HCT116 (cell line): ENCODE measurements at regions not wholly inside any gene's neighbourhood (a gene's known extent, or its start where the extent isn't known, plus 50 kb on each side); places are given as distances from the start of the nearest gene placed in this dataset.

Experiments
- ATAC-seq: fragments of 200-7000 bp; cut with Tn5 transposase; 2 replicates; pipeline ENCODE4 v1.9.1; 2020; ENCODE audit warnings: mild to moderate bottlenecking, moderate library complexity
- BruUV-seq: library from RNA; stranded (reverse); fragments of 400-500 nt; replicated peaks from 2 replicates; lab custom pipeline; 2021; lab: Mats Ljungman, UMichigan
- CTCF ChIA-PET: fragments of 300-600 bp; sonication (Branson Sonifier 250); formaldehyde crosslinking; loops from one replicate; lab custom pipeline; 2021; ENCODE audit warnings: antibody characterized with exemption; lab: Charles Lee
- POLR2A ChIA-PET: fragments of 300-600, 350-600 bp; sonication (Branson Sonifier 250); formaldehyde crosslinking; loops from one replicate; lab custom pipeline; 2021; ENCODE audit warnings: antibody characterized with exemption; lab: Charles Lee
- RAD21 ChIA-PET, 2 experiments: fragments of 300-600 bp; sonication (Branson Sonifier 250); formaldehyde crosslinking; loops; one replicate each; lab custom pipeline; 2023; ENCODE audit warnings: low total read pairs in 2 of 2; ENCODE audit not compliant: uncharacterized antibody in 2 of 2, unreplicated experiment in 2 of 2, low non-redundant PET in 1 of 2; lab: Charles Lee
- DNase-seq: peaks from one replicate; pipeline ENCODE4 v3.0.0-alpha.2; 2010; ENCODE audit warnings: low read depth, low spot score
- H2AFZ ChIP-seq: fragments of 200-600 bp; shearing (Covaris generic), sonication (generic); 2 replicates; pipeline ENCODE4 v1.6.1; 2017; ENCODE audit warnings: low read depth, mixed run types, mixed read lengths, antibody characterized with exemption, low read length; ENCODE audit not compliant: poor library complexity, severe bottlenecking
- H3K27ac ChIP-seq: 2 replicates; pipeline ENCODE4 v1.5.1; 2012; ENCODE audit warnings: low read depth, low read length
- H3K27me3 ChIP-seq: fragments of 200-600 bp; sonication (generic); 2 replicates; pipeline ENCODE4 v1.6.1; 2016; ENCODE audit warnings: mixed run types, low read length, mixed read lengths; ENCODE audit not compliant: insufficient read depth
- H3K36me3 ChIP-seq, 2 experiments: fragments of 200-500 bp in 1 of 2; fragments of 200-600 bp in 1 of 2; sonication (Bioruptor generic) in 1 of 2; sonication (generic) in 1 of 2; 2 replicates each; pipeline versions ENCODE4 v1.5.1 to v1.6.1; 2014 to 2016; ENCODE audit warnings: low read length in 2 of 2, inconsistent platforms in 1 of 2, mixed read lengths in 1 of 2, mixed run types in 1 of 2; ENCODE audit not compliant: insufficient read depth in 2 of 2, control insufficient read depth in 1 of 2
- H3K4me1 ChIP-seq, 2 experiments: fragments of 200-600 bp in 1 of 2; sonication (generic) in 1 of 2; 2 replicates each; pipeline versions ENCODE4 v1.5.1 to v1.6.1; 2012 to 2017; ENCODE audit warnings: low read length in 2 of 2, inconsistent platforms in 1 of 2, mild to moderate bottlenecking in 1 of 2, mixed read lengths in 1 of 2, mixed run types in 1 of 2, moderate library complexity in 1 of 2; ENCODE audit not compliant: insufficient read depth in 2 of 2, control insufficient read depth in 1 of 2
- H3K4me2 ChIP-seq: fragments of 200-600 bp; sonication (generic); 2 replicates; pipeline ENCODE4 v1.6.1; 2017; ENCODE audit warnings: mixed run types, low read length, mixed read lengths
- H3K4me3 ChIP-seq, 2 experiments: fragments of 200-600 bp in 1 of 2; sonication (generic) in 1 of 2; replicated peaks in 1 of 2; 2 replicates each; pipeline ENCODE4 v1.5.1; 2011 to 2016; ENCODE audit warnings: low read length in 2 of 2, control low read depth in 1 of 2, low read depth in 1 of 2, mild to moderate bottlenecking in 1 of 2, mixed read lengths in 1 of 2, mixed run types in 1 of 2
- H3K79me2 ChIP-seq: fragments of 200-600 bp; sonication (generic); 2 replicates; pipeline ENCODE4 v1.6.1; 2017; ENCODE audit warnings: mild to moderate bottlenecking, mixed run types, low read length, moderate library complexity, mixed read lengths; ENCODE audit not compliant: insufficient read depth
- H3K9ac ChIP-seq: fragments of 200-600 bp; sonication (generic); 2 replicates; pipeline ENCODE4 v1.6.1; 2016; ENCODE audit warnings: low read length, mixed read lengths
- H3K9me2 ChIP-seq: fragments of 200-600 bp; sonication (generic), shearing (Covaris generic); 2 replicates; pipeline ENCODE4 v1.6.1; 2017; ENCODE audit warnings: mixed run types, mild to moderate bottlenecking, moderate library complexity; ENCODE audit not compliant: insufficient read depth
- H3K9me3 ChIP-seq, 2 experiments: fragments of 200-500 bp in 1 of 2; fragments of 200-600 bp in 1 of 2; sonication (Bioruptor generic) in 1 of 2; sonication (generic) in 1 of 2; 2 replicates each; pipeline ENCODE4 v1.6.1; 2014 to 2017; ENCODE audit warnings: low read length in 2 of 2, mixed read lengths in 2 of 2, inconsistent platforms in 1 of 2, low read depth in 1 of 2, mild to moderate bottlenecking in 1 of 2, mixed run types in 1 of 2, moderate library complexity in 1 of 2; ENCODE audit not compliant: control insufficient read depth in 1 of 2, insufficient read depth in 1 of 2
- H4K20me1 ChIP-seq: fragments of 200-600 bp; sonication (generic), shearing (Covaris generic); 2 replicates; pipeline ENCODE4 v1.6.1; 2017; ENCODE audit warnings: mixed run types, mild to moderate bottlenecking, moderate library complexity; ENCODE audit not compliant: insufficient read depth
- ELF1 ChIP-seq: IDR thresholded peaks from 2 replicates; pipeline ENCODE4 v1.6.1; 2012; ENCODE audit warnings: low read depth, borderline replicate concordance
- EZH2 ChIP-seq: fragments of 200-600 bp; sonication (generic); IDR thresholded peaks from 2 replicates; pipeline ENCODE4 v1.6.1; 2017; ENCODE audit warnings: antibody characterized with exemption, mixed run types
- JUND ChIP-seq: IDR thresholded peaks from 2 replicates; pipeline ENCODE4 v1.6.1; 2012
- POLR2AphosphoS5 ChIP-seq: IDR thresholded peaks from 2 replicates; pipeline ENCODE4 v1.6.1; 2011; ENCODE audit warnings: mild to moderate bottlenecking, low read depth, low read length, moderate library complexity
- SIN3A ChIP-seq: IDR thresholded peaks from 2 replicates; pipeline ENCODE4 v1.6.1; 2012; ENCODE audit warnings: low read depth
- SP1 ChIP-seq: IDR thresholded peaks from 2 replicates; pipeline ENCODE4 v1.6.1; 2012; ENCODE audit warnings: low read depth
- SRF ChIP-seq: IDR thresholded peaks from 2 replicates; pipeline ENCODE4 v1.6.1; 2012; ENCODE audit warnings: low read depth
- TCF7L2 ChIP-seq: IDR thresholded peaks from 2 replicates; pipeline ENCODE4 v1.7.0; 2011; ENCODE audit warnings: borderline replicate concordance, inconsistent platforms; ENCODE audit not compliant: insufficient read depth, insufficient read length; ENCODE audit errors: extremely low read depth
- YY1 ChIP-seq: IDR thresholded peaks from 2 replicates; pipeline ENCODE4 v1.6.1; 2011; ENCODE audit warnings: low read length, low read depth, moderate library complexity, mild to moderate bottlenecking; ENCODE audit not compliant: insufficient replicate concordance; ENCODE audit errors: extremely low read depth
- ZFX ChIP-seq: fragments of 450-650 bp; IDR thresholded peaks from 2 replicates; pipeline ENCODE4 v1.6.1; 2017
- ZNF274 ChIP-seq: fragments of 200-500 bp; sonication (Bioruptor generic); IDR thresholded peaks from 2 replicates; pipeline ENCODE4 v1.6.1; 2014; ENCODE audit warnings: mild to moderate bottlenecking, low read depth, low read length, inconsistent platforms
- intact Hi-C: fragments of 100-400 bp; cut with micrococcal nuclease; formaldehyde crosslinking; loops from 2 replicates; pipeline ENCODE4 v1.10.0; 2022
- TF ChIP-seq, protein P1 (sequence below): IDR thresholded peaks from 2 replicates; pipeline ENCODE4 v1.6.1; 2012
- TF ChIP-seq, protein P2 (sequence below): IDR thresholded peaks from 2 replicates; pipeline ENCODE4 v1.6.1; 2012
- TF ChIP-seq, protein P3 (sequence below), 3 experiments: fragments of 200-600 bp in 1 of 3; sonication (generic) in 1 of 3; IDR thresholded peaks in 2 of 3; conservative IDR thresholded peaks in 1 of 3; 2 replicates each; pipeline ENCODE4 v1.5.1; 2012 to 2017; ENCODE audit warnings: low read depth in 2 of 3, low read length in 2 of 3, antibody characterized with exemption in 1 of 3, borderline replicate concordance in 1 of 3, control low read depth in 1 of 3, mild to moderate bottlenecking in 1 of 3, mixed read lengths in 1 of 3, mixed run types in 1 of 3, moderate library complexity in 1 of 3; ENCODE audit not compliant: insufficient read depth in 1 of 3
- TF ChIP-seq, protein P4 (sequence below): IDR thresholded peaks from 2 replicates; pipeline ENCODE4 v1.6.1; 2011; ENCODE audit warnings: mild to moderate bottlenecking, low read length, moderate library complexity; ENCODE audit not compliant: insufficient replicate concordance; ENCODE audit errors: extremely low read depth
- TF ChIP-seq, protein P5 (sequence below): IDR thresholded peaks from 2 replicates; pipeline ENCODE4 v1.6.1; 2012; ENCODE audit warnings: low read depth

DNA sequence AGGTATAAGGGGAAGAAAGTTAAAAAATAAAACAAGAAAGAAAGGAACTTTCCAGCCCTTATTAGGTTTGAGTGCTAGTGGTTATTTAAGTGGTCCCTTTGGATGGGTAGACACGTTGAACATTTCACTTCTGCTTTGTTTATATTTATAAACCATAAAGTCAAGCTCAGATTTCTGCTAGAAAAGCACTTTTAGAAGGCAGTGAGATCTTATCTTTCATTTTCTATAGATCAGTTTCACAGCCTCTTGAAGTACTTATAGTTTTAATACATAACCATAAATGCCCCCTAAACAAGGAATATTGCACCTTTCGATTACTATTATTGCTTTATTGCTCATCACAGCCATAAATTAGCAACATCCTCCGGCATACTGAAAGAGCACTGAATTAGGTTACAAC, 446.8 kb upstream of the PLXNA2 start:
- Histone ChIP-seq H3K4me1 (no peaks in the 10 kb centered on the region), H2AFZ (no peak overlapping the region), H3K4me3 (no peak overlapping the region), H3K27ac (no peak overlapping the region), H3K9ac (no peak overlapping the region), H3K27me3 (no peaks in the 10 kb centered on the region), H3K79me2 (no peaks in the 10 kb centered on the region), H3K36me3 (no peaks in the 10 kb centered on the region), H3K9me3 (no peaks in the 10 kb centered on the region), H4K20me1 (no peaks in the 10 kb centered on the region), H3K4me2 (no peak overlapping the region), H3K9me2 (no peaks in the 10 kb centered on the region)
- ChIA-PET RAD21 (no interaction called here), POLR2A (no interaction called here), CTCF (no interaction called here)
- ATAC-seq: no peak
- no peak for TF ChIP-seq TCF7L2
- TF ChIP-seq, protein P1, sequence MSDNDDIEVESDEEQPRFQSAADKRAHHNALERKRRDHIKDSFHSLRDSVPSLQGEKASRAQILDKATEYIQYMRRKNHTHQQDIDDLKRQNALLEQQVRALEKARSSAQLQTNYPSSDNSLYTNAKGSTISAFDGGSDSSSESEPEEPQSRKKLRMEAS: no peak
- TF ChIP-seq POLR2AphosphoS5: no peak
- no peak for TF ChIP-seq SP1
- no peak for TF ChIP-seq JUND
- no peak for TF ChIP-seq YY1
- TF ChIP-seq ZNF274: no peak
- TF ChIP-seq, protein P2, sequence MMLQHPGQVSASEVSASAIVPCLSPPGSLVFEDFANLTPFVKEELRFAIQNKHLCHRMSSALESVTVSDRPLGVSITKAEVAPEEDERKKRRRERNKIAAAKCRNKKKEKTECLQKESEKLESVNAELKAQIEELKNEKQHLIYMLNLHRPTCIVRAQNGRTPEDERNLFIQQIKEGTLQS: no peak
- TF ChIP-seq EZH2: no peak
- TF ChIP-seq ZFX: no peak
- TF ChIP-seq SIN3A: no peak
- no peak for TF ChIP-seq ELF1
- TF ChIP-seq, protein P3, sequence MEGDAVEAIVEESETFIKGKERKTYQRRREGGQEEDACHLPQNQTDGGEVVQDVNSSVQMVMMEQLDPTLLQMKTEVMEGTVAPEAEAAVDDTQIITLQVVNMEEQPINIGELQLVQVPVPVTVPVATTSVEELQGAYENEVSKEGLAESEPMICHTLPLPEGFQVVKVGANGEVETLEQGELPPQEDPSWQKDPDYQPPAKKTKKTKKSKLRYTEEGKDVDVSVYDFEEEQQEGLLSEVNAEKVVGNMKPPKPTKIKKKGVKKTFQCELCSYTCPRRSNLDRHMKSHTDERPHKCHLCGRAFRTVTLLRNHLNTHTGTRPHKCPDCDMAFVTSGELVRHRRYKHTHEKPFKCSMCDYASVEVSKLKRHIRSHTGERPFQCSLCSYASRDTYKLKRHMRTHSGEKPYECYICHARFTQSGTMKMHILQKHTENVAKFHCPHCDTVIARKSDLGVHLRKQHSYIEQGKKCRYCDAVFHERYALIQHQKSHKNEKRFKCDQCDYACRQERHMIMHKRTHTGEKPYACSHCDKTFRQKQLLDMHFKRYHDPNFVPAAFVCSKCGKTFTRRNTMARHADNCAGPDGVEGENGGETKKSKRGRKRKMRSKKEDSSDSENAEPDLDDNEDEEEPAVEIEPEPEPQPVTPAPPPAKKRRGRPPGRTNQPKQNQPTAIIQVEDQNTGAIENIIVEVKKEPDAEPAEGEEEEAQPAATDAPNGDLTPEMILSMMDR (IDR thresholded peaks at IDR 0.05 in 2 of 3, conservative IDR thresholded peaks at IDR 0.05 in 1 of 3; ENCODE audit: borderline replicate concordance in 1 of 3, insufficient read depth in 1 of 3, low read depth in 2 of 3, low read length in 2 of 3): no peak
- no peak for TF ChIP-seq SRF
- TF ChIP-seq, protein P4, sequence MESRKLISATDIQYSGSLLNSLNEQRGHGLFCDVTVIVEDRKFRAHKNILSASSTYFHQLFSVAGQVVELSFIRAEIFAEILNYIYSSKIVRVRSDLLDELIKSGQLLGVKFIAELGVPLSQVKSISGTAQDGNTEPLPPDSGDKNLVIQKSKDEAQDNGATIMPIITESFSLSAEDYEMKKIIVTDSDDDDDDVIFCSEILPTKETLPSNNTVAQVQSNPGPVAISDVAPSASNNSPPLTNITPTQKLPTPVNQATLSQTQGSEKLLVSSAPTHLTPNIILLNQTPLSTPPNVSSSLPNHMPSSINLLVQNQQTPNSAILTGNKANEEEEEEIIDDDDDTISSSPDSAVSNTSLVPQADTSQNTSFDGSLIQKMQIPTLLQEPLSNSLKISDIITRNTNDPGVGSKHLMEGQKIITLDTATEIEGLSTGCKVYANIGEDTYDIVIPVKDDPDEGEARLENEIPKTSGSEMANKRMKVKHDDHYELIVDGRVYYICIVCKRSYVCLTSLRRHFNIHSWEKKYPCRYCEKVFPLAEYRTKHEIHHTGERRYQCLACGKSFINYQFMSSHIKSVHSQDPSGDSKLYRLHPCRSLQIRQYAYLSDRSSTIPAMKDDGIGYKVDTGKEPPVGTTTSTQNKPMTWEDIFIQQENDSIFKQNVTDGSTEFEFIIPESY: no peak
- TF ChIP-seq, protein P5, sequence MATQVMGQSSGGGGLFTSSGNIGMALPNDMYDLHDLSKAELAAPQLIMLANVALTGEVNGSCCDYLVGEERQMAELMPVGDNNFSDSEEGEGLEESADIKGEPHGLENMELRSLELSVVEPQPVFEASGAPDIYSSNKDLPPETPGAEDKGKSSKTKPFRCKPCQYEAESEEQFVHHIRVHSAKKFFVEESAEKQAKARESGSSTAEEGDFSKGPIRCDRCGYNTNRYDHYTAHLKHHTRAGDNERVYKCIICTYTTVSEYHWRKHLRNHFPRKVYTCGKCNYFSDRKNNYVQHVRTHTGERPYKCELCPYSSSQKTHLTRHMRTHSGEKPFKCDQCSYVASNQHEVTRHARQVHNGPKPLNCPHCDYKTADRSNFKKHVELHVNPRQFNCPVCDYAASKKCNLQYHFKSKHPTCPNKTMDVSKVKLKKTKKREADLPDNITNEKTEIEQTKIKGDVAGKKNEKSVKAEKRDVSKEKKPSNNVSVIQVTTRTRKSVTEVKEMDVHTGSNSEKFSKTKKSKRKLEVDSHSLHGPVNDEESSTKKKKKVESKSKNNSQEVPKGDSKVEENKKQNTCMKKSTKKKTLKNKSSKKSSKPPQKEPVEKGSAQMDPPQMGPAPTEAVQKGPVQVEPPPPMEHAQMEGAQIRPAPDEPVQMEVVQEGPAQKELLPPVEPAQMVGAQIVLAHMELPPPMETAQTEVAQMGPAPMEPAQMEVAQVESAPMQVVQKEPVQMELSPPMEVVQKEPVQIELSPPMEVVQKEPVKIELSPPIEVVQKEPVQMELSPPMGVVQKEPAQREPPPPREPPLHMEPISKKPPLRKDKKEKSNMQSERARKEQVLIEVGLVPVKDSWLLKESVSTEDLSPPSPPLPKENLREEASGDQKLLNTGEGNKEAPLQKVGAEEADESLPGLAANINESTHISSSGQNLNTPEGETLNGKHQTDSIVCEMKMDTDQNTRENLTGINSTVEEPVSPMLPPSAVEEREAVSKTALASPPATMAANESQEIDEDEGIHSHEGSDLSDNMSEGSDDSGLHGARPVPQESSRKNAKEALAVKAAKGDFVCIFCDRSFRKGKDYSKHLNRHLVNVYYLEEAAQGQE: no peak
- no peak for DNase-seq
- intact Hi-C loops: no loop called here
- no TSS peak for BruUV-seq
